Prostate gland (tissue), 2 donors: ENCODE measurements at regions not wholly inside any gene's neighbourhood (a gene's known extent, or its start where the extent isn't known, plus 50 kb on each side); places are given as distances from the start of the nearest gene placed in this dataset.

Experiments used
- POLR2AphosphoS5 ChIP-seq: sonication (generic); formaldehyde crosslinking; IDR thresholded peaks from one replicate; pipeline ENCODE4 v1.6.1; 2017; ENCODE audit warnings: antibody characterized with exemption
- TF ChIP-seq, protein P1 (sequence below), 4 experiments: fragments of 200-600 bp in 2 of 4; fragments of 450-650 bp in 2 of 4; sonication (generic) in 2 of 4; IDR thresholded peaks; 1 replicate in 3 of 4; 2 replicates in 1 of 4; pipeline ENCODE4 v1.5.1; 2016 to 2019; ENCODE audit warnings: antibody characterized with exemption in 4 of 4, mild to moderate bottlenecking in 2 of 4, moderate library complexity in 2 of 4

DNA sequence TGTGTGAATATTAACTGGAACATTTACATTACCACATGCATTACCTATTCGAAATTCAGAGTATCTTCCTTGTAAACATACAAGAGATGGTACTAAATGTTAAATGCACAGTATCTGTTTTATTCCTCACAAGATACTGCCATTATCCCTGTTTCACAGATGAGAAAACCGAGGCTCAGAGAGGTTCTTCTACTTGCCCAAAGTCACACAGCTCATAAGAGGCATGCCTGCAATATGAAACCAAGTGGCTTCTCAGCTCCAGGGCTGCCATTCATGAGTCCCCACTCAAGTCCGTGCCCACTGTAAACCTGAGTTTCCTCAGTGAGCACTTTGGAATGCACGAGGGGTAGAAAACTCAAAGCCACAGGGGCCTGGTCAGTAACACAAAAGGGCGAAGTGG lies 55.0 kb upstream of the FABP6 start:
- TF ChIP-seq, protein P1, sequence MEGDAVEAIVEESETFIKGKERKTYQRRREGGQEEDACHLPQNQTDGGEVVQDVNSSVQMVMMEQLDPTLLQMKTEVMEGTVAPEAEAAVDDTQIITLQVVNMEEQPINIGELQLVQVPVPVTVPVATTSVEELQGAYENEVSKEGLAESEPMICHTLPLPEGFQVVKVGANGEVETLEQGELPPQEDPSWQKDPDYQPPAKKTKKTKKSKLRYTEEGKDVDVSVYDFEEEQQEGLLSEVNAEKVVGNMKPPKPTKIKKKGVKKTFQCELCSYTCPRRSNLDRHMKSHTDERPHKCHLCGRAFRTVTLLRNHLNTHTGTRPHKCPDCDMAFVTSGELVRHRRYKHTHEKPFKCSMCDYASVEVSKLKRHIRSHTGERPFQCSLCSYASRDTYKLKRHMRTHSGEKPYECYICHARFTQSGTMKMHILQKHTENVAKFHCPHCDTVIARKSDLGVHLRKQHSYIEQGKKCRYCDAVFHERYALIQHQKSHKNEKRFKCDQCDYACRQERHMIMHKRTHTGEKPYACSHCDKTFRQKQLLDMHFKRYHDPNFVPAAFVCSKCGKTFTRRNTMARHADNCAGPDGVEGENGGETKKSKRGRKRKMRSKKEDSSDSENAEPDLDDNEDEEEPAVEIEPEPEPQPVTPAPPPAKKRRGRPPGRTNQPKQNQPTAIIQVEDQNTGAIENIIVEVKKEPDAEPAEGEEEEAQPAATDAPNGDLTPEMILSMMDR (IDR thresholded peaks at IDR 0.05), result no peak
- no peak for TF ChIP-seq POLR2AphosphoS5
